RWPE2 (cell line): ENCODE measurements at regions not wholly inside any gene's neighbourhood (a gene's known extent, or its start where the extent isn't known, plus 50 kb on each side); places are given as distances from the start of the nearest gene placed in this dataset.

Experiments
- ATAC-seq: fragments of 200-7000 bp; cut with Tn5 transposase; 3 replicates; pipeline ENCODE4 v1.9.1; 2021; ENCODE audit warnings: low read depth
- DNase-seq: peaks from one replicate; pipeline ENCODE4 v3.0.0-alpha.2; 2020; ENCODE audit warnings: low spot score
- H3K27ac ChIP-seq: fragments of 450-650 bp; 2 replicates; pipeline ENCODE4 v1.5.1; 2017; ENCODE audit warnings: mild to moderate bottlenecking; ENCODE audit not compliant: poor library complexity, severe bottlenecking
- H3K27me3 ChIP-seq: fragments of 250-450 bp; sonication (Bioruptor Pico); 2 replicates; pipeline ENCODE4 v1.5.1; 2021; ENCODE audit warnings: mild to moderate bottlenecking, moderate library complexity; ENCODE audit not compliant: insufficient read depth, poor library complexity, severe bottlenecking
- H3K36me3 ChIP-seq: fragments of 250-450 bp; sonication (Bioruptor Pico); 2 replicates; pipeline ENCODE4 v1.5.1; 2020; ENCODE audit warnings: low read depth, mild to moderate bottlenecking, moderate library complexity
- H3K4me1 ChIP-seq: fragments of 250-450 bp; sonication (Bioruptor Pico); 2 replicates; pipeline ENCODE4 v1.5.1; 2021; ENCODE audit warnings: mild to moderate bottlenecking, moderate library complexity; ENCODE audit not compliant: insufficient read depth, poor library complexity, severe bottlenecking
- H3K4me3 ChIP-seq: fragments of 250-450 bp; sonication (Bioruptor Pico); 2 replicates; pipeline ENCODE4 v1.5.1; 2021; ENCODE audit warnings: mild to moderate bottlenecking, moderate library complexity; ENCODE audit not compliant: severe bottlenecking
- H3K9me3 ChIP-seq: fragments of 250-450 bp; sonication (Bioruptor Pico); 2 replicates; pipeline ENCODE4 v1.5.1; 2021; ENCODE audit warnings: mild to moderate bottlenecking, moderate library complexity; ENCODE audit not compliant: severe bottlenecking
- CTCF ChIP-seq: fragments of 450-650 bp; IDR thresholded peaks from one replicate; pipeline ENCODE4 v1.5.1; 2017; ENCODE audit warnings: mild to moderate bottlenecking, moderate library complexity; ENCODE audit not compliant: poor library complexity, severe bottlenecking

- Histone ChIP-seq H3K27me3 (no peaks in the 10 kb centered on the region), H3K36me3 (no peaks in the 10 kb centered on the region), H3K4me1 (peaks cover 14% of the 10 kb centered on the region), H3K4me3 (no peak overlapping the region), H3K27ac (no peak overlapping the region), H3K9me3 (no peaks in the 10 kb centered on the region)
- no peak for ATAC-seq
- TF ChIP-seq CTCF = no peak
- no peak for DNase-seq
Observed at GRCh38 chr15:56868170-56868569, 50.3 kb upstream of the TCF12 start.

GRCh38 chr15:56866803-56867202 lies 51.6 kb upstream of the TCF12 start:
- ATAC-seq = 0 out of 3 replicates have a peak, but pooled peaks have one; percentile 7
- TF ChIP-seq CTCF = no peak
- Histone ChIP-seq H3K9me3 (no peaks in the 10 kb centered on the region), H3K4me3 (no peak overlapping the region), H3K36me3 (no peaks in the 10 kb centered on the region), H3K27ac (no peak overlapping the region), H3K27me3 (no peaks in the 10 kb centered on the region), H3K4me1 (peaks cover 16% of the 10 kb centered on the region)
- no peak for DNase-seq

- no peak for TF ChIP-seq CTCF
- ATAC-seq = no peak
Observed at GRCh38 chr15:56857828-56858227, 60.6 kb upstream of the TCF12 start.

GRCh38 chr15:56856934-56857333 lies 61.5 kb upstream of the TCF12 start:
- TF ChIP-seq CTCF = no peak
- ATAC-seq (no peak), DNase-seq (no peak)
- Histone ChIP-seq H3K27ac (no peak overlapping the region), H3K4me1 (no peaks in the 10 kb centered on the region), H3K9me3 (no peaks in the 10 kb centered on the region), H3K36me3 (no peaks in the 10 kb centered on the region), H3K27me3 (no peaks in the 10 kb centered on the region), H3K4me3 (no peak overlapping the region)

More at GRCh38 chr15:56857828-56858227, 60.6 kb upstream of the TCF12 start:
- H3K36me3 ChIP-seq = no peaks in the 10 kb centered on the region
- no peak for DNase-seq
- no peak overlapping the region for H3K27ac ChIP-seq
- H3K4me1 ChIP-seq = no peaks in the 10 kb centered on the region
- no peaks in the 10 kb centered on the region for H3K27me3 ChIP-seq
- H3K4me3 ChIP-seq = no peak overlapping the region
- no peaks in the 10 kb centered on the region for H3K9me3 ChIP-seq

- no peak overlapping the region for H3K4me3 ChIP-seq
- 0 out of 3 replicates have a peak, but pooled peaks have one; percentile 31 for ATAC-seq
- H3K36me3 ChIP-seq = no peaks in the 10 kb centered on the region
- H3K4me1 ChIP-seq = no peaks in the 10 kb centered on the region
- H3K27me3 ChIP-seq = no peaks in the 10 kb centered on the region
- H3K9me3 ChIP-seq = no peaks in the 10 kb centered on the region
- TF ChIP-seq CTCF = no peak
- no peak overlapping the region for H3K27ac ChIP-seq
- no peak for DNase-seq
Observed at GRCh38 chr15:56844892-56845291, 73.6 kb upstream of the TCF12 start.
